HG03103 (cell line): ENCODE measurements at regions not wholly inside any gene's neighbourhood (a gene's known extent, or its start where the extent isn't known, plus 50 kb on each side); places are given as distances from the start of the nearest gene placed in this dataset.
"Not testable (repeated sequence)": the region's sequence is repeated elsewhere in the genome, so short reads cannot be mapped to it uniquely, and the experiment has no call there.

Experiments used
- ATAC-seq: cut with Tn5 transposase; IDR thresholded peaks from one replicate; pipeline ENCODE4 v1.9.1; 2021; ENCODE audit warnings: low read depth; ENCODE audit not compliant: unreplicated experiment

GRCh38 chr10:6986927-6987326 is 406.9 kb upstream of the PRKCQ start:
- no peak for ATAC-seq

- no peak for ATAC-seq
Measured at GRCh38 chr10:6985644-6986043, 405.6 kb upstream of the PRKCQ start.

- ATAC-seq = no peak
Measured at GRCh38 chr10:6984971-6985370, 404.9 kb upstream of the PRKCQ start.

GRCh38 chr10:6984016-6984415 is 403.9 kb upstream of the PRKCQ start:
- not testable (repeated sequence) for ATAC-seq

DNA sequence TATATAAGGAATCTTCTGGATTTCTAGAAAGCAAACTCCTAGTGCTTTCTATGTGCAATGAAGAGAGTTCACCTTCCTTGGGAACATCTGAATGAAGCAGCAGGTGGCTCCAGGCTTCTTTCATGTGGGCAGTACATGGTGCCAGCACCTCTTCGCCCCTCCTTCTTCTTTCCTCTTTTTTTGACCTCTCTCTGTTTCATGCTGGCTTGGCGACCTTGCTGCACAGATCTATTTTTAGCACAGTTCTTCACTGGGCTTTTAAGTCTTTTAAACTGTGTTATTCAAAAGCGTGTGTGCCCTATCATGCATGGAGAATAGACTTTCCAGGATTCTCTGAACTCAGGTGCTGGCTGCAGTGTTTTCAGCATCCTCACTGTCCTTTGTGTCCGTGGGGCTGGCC is 400.3 kb upstream of the PRKCQ start:
- no peak for ATAC-seq

DNA sequence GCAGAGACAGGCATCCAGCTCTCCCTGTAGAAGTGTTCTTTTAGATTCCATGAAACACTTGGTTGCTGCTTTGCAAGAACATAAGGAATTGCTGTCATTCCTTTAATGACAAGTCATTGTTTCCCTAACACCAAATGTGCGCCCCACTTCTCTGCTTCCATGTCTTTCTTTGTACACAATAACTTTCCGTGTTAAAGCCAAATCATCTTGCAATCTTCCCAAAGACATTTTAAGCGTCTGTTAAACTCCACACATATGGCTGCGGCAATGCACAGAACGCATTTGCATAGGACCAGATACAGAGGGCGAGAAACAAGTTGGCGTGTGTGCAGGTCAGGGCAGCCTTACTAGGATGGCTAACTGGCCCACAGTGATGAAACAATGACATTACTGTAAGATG is 399.3 kb upstream of the PRKCQ start:
- no peak for ATAC-seq

GRCh38 chr10:6978187-6978627 is 398.1 kb upstream of the PRKCQ start:
- no peak for ATAC-seq

DNA sequence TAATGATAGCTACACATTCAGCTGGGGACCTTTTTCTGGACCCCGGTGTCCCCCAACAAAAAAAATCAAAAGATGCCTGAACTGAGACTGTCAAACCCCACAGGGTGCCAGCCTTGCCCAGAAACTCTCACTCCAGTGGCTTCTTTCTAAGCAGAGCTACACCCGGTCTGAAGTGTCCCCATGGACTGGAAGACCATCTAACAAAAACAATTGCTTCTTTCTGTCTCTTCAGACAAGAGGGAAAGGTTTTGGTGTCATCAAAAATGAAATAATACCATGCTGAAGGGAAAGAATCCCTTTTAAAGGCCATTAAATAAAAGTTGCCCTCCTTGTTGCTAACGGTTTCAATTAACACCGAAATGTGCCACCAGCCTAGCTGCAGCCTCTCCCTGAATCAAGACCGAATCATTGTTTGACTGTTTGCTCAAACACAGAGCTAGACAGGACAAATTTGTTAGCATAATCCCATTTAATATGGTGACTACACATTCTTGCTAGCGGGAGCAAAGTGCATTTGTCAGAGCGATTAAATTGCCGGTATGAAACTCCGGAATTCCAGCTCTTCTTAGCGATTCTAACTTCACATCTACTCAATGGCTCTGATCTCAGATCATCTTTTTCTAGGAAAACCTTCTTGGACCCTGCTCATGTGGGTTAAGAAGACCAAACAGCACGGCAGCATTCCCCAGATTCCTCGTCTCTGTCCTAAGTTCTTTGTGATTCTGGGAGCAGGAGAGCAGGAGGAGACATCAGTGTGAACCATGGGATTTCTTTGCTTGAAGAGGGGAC is 397.5 kb upstream of the PRKCQ start:
- ATAC-seq = no peak

DNA sequence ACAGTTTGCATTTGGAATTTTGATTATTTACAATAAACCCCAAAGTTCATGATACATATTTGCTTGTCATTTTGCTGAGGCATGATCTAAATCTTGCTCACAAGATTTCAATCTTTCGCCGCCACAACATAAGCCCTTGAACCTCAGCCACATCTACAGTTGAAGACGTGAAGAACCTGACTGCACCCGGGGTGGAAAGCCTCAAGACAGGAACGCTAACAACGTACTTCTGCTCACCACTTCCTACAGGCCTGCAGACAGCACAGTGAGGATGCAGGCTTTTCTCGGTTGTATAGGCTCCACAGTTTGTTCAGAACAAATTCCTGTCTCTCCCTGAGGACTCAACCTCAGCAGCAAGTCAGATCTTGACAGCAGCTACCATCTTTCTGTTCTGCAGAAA is 393.8 kb upstream of the PRKCQ start:
- no peak for ATAC-seq

- ATAC-seq = no peak
Measured at GRCh38 chr10:6972226-6972625, 392.1 kb upstream of the PRKCQ start.

DNA sequence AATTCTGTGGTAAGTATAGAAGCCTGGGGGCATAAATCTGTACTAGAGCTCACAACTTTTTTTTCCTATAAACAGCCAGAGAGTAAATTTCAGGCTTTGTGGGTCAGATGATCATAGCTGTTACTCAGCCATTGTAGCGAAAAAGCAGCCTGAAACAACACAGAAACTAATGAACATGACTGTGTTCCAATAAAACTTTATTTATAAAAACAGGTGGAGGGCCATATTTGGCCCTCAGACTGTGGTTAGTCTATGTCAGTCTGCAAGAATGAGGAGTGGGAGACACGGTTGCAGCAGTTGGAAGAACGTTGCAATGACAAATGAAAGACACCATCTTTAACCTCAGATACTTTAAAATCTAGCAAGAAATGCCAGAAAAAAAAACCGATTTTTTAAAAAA is 389.6 kb upstream of the PRKCQ start:
- ATAC-seq = no peak

DNA sequence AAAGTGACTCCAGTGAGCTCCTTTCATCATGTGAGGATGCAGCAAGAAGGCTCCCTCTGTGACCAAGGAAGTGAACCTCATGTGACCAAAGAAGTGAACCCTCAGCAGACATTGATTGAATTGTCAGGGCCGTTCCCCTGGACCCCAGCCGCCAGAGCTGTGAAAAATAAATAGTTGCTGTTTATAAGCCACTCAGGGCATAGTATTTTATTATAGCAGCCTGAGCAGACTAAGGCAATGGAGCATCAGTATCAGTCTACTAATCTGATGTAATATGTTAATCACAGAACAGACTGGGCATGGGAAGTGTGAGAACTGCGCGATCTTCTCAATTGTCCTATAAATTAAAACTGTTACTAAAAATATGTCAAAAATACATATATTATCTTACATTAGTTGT is 384.5 kb upstream of the PRKCQ start:
- no peak for ATAC-seq

DNA sequence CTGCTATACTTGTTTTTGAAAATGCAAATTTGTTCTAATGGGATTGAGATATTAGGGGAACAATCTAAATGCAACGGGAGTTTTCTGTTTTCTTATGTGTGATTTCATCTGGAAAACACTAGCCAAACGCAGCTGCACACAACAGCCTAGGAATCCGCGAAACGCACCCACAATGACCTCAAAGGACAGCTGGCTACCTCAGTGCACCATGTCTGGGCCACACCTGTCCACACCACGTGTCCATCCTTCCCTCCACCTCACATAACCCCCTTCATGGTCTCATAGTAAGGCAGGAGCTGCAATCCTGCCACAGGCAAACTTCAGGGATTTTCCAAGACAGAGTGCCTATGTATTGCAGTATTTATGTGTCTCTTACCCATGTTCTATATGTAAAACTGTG is 382.5 kb upstream of the PRKCQ start:
- no peak for ATAC-seq

DNA sequence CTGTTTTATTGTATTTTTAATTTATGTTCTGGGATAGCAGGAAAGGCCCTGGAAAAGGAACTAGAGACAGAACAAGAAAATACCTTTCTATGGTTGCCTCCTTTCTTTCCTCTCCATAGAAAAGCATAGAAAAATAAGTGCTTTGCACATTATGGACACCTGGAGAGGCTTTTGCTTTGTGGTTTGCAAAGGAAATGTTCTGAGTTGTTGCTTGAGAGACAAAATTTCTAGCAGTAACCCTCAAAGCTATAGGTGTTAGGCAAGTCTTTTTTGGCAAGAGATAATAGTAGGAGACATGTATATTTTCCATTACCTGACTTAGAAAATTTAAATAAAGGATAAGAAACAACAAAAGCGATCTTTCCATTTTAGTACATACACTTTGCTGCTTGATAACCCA is 378.6 kb upstream of the PRKCQ start:
- no peak for ATAC-seq

- ATAC-seq = no peak
Measured at GRCh38 chr10:6958254-6958653, 378.2 kb upstream of the PRKCQ start.

GRCh38 chr10:6957851-6958250 is 377.8 kb upstream of the PRKCQ start:
- no peak for ATAC-seq

- no peak for ATAC-seq
Measured at GRCh38 chr10:6956562-6956961, 376.5 kb upstream of the PRKCQ start.

GRCh38 chr10:6953271-6953801 is 373.3 kb upstream of the PRKCQ start:
- ATAC-seq = no peak

DNA sequence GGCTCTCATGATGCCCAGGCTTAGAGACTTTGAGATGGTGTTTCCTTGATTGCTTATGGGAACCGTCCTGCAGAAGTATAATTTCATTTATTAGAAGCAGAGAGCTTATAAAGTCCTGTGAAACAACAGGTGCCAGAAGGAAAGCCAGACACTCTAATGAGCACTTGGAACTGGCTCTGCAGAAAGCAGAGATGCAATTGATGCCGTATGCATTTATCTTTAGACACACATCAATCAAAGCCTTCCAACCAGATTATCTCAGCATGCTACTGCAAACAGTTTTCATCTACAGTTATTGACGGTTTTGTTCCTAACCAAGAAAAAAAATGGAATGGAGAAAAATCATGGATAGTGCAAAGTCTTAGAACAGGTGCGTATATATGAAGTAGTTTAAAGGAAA is 371.7 kb upstream of the PRKCQ start:
- no peak for ATAC-seq

DNA sequence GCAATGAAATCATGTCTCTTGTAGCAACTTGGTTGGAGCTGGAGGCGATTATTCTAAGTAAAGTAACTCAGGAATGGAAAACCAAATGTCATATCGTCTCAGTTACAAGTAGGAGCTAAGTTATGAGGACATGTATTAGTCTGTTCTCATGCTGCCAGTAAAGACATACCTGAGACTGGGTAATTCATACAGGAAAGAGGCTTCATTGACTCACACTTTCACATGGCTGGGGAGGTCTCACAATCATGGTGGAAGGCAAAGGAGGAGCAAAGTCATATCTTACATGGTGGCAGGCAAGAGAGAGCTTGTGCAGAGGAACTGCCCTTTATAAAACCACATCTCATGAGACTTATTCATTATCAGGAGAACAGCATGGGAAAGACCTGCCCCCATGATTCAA is 370.1 kb upstream of the PRKCQ start:
- ATAC-seq = no peak

DNA sequence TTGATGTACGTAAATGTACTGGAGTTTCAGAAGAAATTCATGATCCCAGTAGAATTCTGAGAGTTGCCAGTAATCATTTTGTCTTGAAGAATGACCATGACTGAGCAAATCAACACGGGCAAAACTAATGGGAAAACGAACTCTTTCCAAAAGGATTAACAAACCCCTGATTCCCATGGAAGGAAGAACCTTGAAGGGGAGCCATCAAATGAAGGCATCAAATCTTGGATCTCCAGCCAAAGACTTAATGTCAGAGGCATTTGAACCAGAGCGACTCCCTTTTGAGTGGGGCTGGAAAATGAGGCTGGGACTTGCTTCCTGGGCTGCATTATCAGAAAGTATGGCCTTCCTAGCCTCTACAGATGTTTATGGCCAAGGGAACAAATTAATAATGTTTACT is 364.4 kb upstream of the PRKCQ start:
- ATAC-seq = no peak

DNA sequence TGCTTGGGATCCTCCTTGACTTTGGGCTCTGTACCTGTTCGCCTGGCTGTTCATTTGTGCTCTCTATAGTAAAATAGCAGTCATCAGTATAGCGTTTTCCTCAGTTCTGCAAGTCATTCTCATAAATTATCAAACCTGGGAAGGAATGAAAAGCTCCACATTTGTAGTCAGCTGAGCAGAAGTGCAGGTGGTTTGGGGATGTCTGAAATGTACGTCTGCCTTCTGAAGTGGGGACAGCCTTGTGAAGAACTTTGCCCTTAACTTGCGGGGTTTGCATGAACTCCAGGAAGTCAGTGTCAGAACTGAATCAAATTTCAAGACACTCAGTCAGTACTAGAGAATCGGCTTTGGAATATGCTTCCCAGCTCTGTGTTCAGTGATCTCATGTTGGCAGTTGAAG is 358.3 kb upstream of the PRKCQ start:
- ATAC-seq = no peak

- ATAC-seq = no peak
Measured at GRCh38 chr10:6936931-6937330, 356.9 kb upstream of the PRKCQ start.
